ENCODE measurements at regions not wholly inside any gene's neighbourhood (a gene's known extent, or its start where the extent isn't known, plus 50 kb on each side); places are given as distances from the start of the nearest gene placed in this dataset.

- H3K4me3 ChIP-seq (ENCODE audit: control insufficient read depth, low read depth, low read length): no peak overlapping the region
- DNase-seq (ENCODE audit: low read depth): no peak
- TF ChIP-seq CTCF (IDR thresholded peaks at IDR 0.05; ENCODE audit: control insufficient read depth, insufficient read depth, low read depth, low read length, missing control alignments): no peak
These were observed 849.1 kb upstream of the SLIT2 start for GRCh38 chr4:19402581-19403065.

GRCh38 chr4:19401301-19402080, 850.2 kb upstream of the SLIT2 start:
- no peak for TF ChIP-seq CTCF (IDR thresholded peaks at IDR 0.05; ENCODE audit: control insufficient read depth, insufficient read depth, low read depth, low read length, missing control alignments)
- DNase-seq (ENCODE audit: low read depth): no peak
- H3K4me3 ChIP-seq (ENCODE audit: control insufficient read depth, low read depth, low read length): no peak overlapping the region

GRCh38 chr4:19400820-19401219, 850.9 kb upstream of the SLIT2 start:
- DNase-seq (ENCODE audit: low read depth): no peak
- no peak for TF ChIP-seq CTCF (IDR thresholded peaks at IDR 0.05; ENCODE audit: control insufficient read depth, insufficient read depth, low read depth, low read length, missing control alignments)
- no peak overlapping the region for H3K4me3 ChIP-seq (ENCODE audit: control insufficient read depth, low read depth, low read length)

GRCh38 chr4:19399001-19399400, 852.7 kb upstream of the SLIT2 start:
- DNase-seq (ENCODE audit: low read depth): peak; percentile 10
- TF ChIP-seq CTCF (IDR thresholded peaks at IDR 0.05; ENCODE audit: control insufficient read depth, insufficient read depth, low read depth, low read length, missing control alignments): no peak
- no peak overlapping the region for H3K4me3 ChIP-seq (ENCODE audit: control insufficient read depth, low read depth, low read length)

- TF ChIP-seq CTCF (IDR thresholded peaks at IDR 0.05; ENCODE audit: control insufficient read depth, insufficient read depth, low read depth, low read length, missing control alignments): no peak
- no peak overlapping the region for H3K4me3 ChIP-seq (ENCODE audit: control insufficient read depth, low read depth, low read length)
- DNase-seq (ENCODE audit: low read depth): no peak
These were observed 864.9 kb upstream of the SLIT2 start for GRCh38 chr4:19386786-19387185.

- H3K4me3 ChIP-seq (ENCODE audit: control insufficient read depth, low read depth, low read length): no peak overlapping the region
- DNase-seq (ENCODE audit: low read depth): peak; percentile 71
- no peak for TF ChIP-seq CTCF (IDR thresholded peaks at IDR 0.05; ENCODE audit: control insufficient read depth, insufficient read depth, low read depth, low read length, missing control alignments)
These were observed 868.5 kb upstream of the SLIT2 start for GRCh38 chr4:19382993-19383756.
